ENCODE measurements at regions not wholly inside any gene's neighbourhood (a gene's known extent, or its start where the extent isn't known, plus 50 kb on each side); places are given as distances from the start of the nearest gene placed in this dataset.
A peak's percentile ranks its signal among the peaks of the same experiment; 100 is the strongest.

- Mint-ChIP-seq H3K9me3 (0 out of 2 replicates have a peak, but pooled peaks cover 3% of the 10 kb centered on the region), H3K4me3 (no peak overlapping the region), H3K4me1 (peaks cover 11% of the 10 kb centered on the region), H3K27ac (peak overlapping the region; percentile 29; the same call in 1 of the 2 replicates), H3K27me3 (ENCODE audit: low read depth) (no peaks in the 10 kb centered on the region; the same call in none of the 2 replicates), H3K36me3 (no peaks in the 10 kb centered on the region)
- no peak for TF ChIP-seq ZNF671 (CRISPR knock-in tag; IDR thresholded peaks at IDR 0.05)
- TF ChIP-seq, protein P1, sequence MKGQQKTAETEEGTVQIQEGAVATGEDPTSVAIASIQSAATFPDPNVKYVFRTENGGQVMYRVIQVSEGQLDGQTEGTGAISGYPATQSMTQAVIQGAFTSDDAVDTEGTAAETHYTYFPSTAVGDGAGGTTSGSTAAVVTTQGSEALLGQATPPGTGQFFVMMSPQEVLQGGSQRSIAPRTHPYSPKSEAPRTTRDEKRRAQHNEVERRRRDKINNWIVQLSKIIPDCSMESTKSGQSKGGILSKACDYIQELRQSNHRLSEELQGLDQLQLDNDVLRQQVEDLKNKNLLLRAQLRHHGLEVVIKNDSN (CRISPR knock-in tag; IDR thresholded peaks at IDR 0.05) = no peak
- no peak for TF ChIP-seq ATF2 (CRISPR knock-in tag; IDR thresholded peaks at IDR 0.05; ENCODE audit: borderline replicate concordance, low read depth)
- TF ChIP-seq, protein P2, sequence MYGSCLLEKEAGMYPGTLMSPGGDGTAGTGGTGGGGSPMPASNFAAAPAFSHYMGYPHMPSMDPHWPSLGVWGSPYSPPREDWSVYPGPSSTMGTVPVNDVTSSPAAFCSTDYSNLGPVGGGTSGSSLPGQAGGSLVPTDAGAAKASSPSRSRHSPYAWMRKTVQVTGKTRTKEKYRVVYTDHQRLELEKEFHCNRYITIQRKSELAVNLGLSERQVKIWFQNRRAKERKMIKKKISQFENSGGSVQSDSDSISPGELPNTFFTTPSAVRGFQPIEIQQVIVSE (CRISPR knock-in tag; IDR thresholded peaks at IDR 0.05; ENCODE audit: borderline replicate concordance) = no peak
- TF ChIP-seq ELF4 (CRISPR knock-in tag; IDR thresholded peaks at IDR 0.05; ENCODE audit: low read depth) = no peak
- TF ChIP-seq GRHL2 (CRISPR knock-in tag; IDR thresholded peaks at IDR 0.05; ENCODE audit: insufficient replicate concordance, severe bottlenecking) = no peak
- TF ChIP-seq EMX1 (CRISPR knock-in tag; IDR thresholded peaks at IDR 0.05) = no peak
- DNase-seq (ENCODE audit: low spot score) = no peak
- ChIA-PET CTCF (no interaction called here), POLR2A (no interaction called here)
- ATAC-seq = no peak; the same call in 1 of the 2 replicates
Measured at GRCh38 chr20:19048995-19049501, 163.4 kb upstream of the SLC24A3 start.

- ATAC-seq (no peak), DNase-seq (ENCODE audit: low spot score) (no peak)
- ChIA-PET POLR2A (no interaction called here), CTCF (no interaction called here)
- Mint-ChIP-seq H3K4me3 (no peak overlapping the region), H3K4me1 (peaks cover 11% of the 10 kb centered on the region), H3K27ac (peak overlapping the region; percentile 29; the same call in 1 of the 2 replicates), H3K27me3 (ENCODE audit: low read depth) (no peaks in the 10 kb centered on the region; the same call in none of the 2 replicates), H3K36me3 (no peaks in the 10 kb centered on the region), H3K9me3 (0 out of 2 replicates have a peak, but pooled peaks cover 3% of the 10 kb centered on the region)
- TF ChIP-seq, protein P3, sequence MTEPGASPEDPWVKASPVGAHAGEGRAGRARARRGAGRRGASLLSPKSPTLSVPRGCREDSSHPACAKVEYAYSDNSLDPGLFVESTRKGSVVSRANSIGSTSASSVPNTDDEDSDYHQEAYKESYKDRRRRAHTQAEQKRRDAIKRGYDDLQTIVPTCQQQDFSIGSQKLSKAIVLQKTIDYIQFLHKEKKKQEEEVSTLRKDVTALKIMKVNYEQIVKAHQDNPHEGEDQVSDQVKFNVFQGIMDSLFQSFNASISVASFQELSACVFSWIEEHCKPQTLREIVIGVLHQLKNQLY (CRISPR knock-in tag; IDR thresholded peaks at IDR 0.05) = no peak
- TF ChIP-seq ZNF219 (CRISPR knock-in tag; IDR thresholded peaks at IDR 0.05; ENCODE audit: borderline replicate concordance) (no peak), NFE2L1 (CRISPR knock-in tag; IDR thresholded peaks at IDR 0.05) (no peak), AFF4 (CRISPR knock-in tag; IDR thresholded peaks at IDR 0.05; ENCODE audit: borderline replicate concordance) (no peak), ATF2 (CRISPR knock-in tag; IDR thresholded peaks at IDR 0.05; ENCODE audit: borderline replicate concordance, low read depth) (no peak), EMX1 (CRISPR knock-in tag; IDR thresholded peaks at IDR 0.05) (no peak), ATF3 (CRISPR knock-in tag; conservative IDR thresholded peaks at IDR 0.05) (no peak), MYBL2 (CRISPR knock-in tag; IDR thresholded peaks at IDR 0.05) (no peak), RORB (CRISPR knock-in tag; IDR thresholded peaks at IDR 0.05) (no peak), ZSCAN18 (CRISPR knock-in tag; IDR thresholded peaks at IDR 0.05) (no peak)
- TF ChIP-seq, protein P4, sequence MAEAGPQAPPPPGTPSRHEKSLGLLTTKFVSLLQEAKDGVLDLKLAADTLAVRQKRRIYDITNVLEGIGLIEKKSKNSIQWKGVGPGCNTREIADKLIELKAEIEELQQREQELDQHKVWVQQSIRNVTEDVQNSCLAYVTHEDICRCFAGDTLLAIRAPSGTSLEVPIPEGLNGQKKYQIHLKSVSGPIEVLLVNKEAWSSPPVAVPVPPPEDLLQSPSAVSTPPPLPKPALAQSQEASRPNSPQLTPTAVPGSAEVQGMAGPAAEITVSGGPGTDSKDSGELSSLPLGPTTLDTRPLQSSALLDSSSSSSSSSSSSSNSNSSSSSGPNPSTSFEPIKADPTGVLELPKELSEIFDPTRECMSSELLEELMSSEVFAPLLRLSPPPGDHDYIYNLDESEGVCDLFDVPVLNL (CRISPR knock-in tag; IDR thresholded peaks at IDR 0.05; ENCODE audit: borderline replicate concordance, low read depth) = no peak
- TF ChIP-seq, protein P5, sequence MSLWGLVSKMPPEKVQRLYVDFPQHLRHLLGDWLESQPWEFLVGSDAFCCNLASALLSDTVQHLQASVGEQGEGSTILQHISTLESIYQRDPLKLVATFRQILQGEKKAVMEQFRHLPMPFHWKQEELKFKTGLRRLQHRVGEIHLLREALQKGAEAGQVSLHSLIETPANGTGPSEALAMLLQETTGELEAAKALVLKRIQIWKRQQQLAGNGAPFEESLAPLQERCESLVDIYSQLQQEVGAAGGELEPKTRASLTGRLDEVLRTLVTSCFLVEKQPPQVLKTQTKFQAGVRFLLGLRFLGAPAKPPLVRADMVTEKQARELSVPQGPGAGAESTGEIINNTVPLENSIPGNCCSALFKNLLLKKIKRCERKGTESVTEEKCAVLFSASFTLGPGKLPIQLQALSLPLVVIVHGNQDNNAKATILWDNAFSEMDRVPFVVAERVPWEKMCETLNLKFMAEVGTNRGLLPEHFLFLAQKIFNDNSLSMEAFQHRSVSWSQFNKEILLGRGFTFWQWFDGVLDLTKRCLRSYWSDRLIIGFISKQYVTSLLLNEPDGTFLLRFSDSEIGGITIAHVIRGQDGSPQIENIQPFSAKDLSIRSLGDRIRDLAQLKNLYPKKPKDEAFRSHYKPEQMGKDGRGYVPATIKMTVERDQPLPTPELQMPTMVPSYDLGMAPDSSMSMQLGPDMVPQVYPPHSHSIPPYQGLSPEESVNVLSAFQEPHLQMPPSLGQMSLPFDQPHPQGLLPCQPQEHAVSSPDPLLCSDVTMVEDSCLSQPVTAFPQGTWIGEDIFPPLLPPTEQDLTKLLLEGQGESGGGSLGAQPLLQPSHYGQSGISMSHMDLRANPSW (CRISPR knock-in tag; conservative IDR thresholded peaks at IDR 0.05; ENCODE audit: low read depth) = no peak
- TF ChIP-seq, protein P6, sequence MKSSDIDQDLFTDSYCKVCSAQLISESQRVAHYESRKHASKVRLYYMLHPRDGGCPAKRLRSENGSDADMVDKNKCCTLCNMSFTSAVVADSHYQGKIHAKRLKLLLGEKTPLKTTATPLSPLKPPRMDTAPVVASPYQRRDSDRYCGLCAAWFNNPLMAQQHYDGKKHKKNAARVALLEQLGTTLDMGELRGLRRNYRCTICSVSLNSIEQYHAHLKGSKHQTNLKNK (CRISPR knock-in tag; IDR thresholded peaks at IDR 0.05) = no peak
Measured at GRCh38 chr20:19049514-19049913, 162.9 kb upstream of the SLC24A3 start.

All from WTC11 (cell line).